Limb (tissue), 2 donors: ENCODE measurements at regions not wholly inside any gene's neighbourhood (a gene's known extent, or its start where the extent isn't known, plus 50 kb on each side); places are given as distances from the start of the nearest gene placed in this dataset.
"Not testable (repeated sequence)": the region's sequence is repeated elsewhere in the genome, so short reads cannot be mapped to it uniquely, and the experiment has no call there.

Experiments
- DNase-seq, 2 donors: peaks; one replicate each; pipeline ENCODE4 v3.0.0-alpha.2; 2016; ENCODE audit errors: extremely low spot score in 2 of 2

- not testable (repeated sequence) for DNase-seq
Observed at GRCh38 chr4:115493770-115494169, 380.4 kb upstream of the NDST4 start.

GRCh38 chr4:115491686-115492085, 378.3 kb upstream of the NDST4 start:
- DNase-seq = no peak

- no peak for DNase-seq
Observed at GRCh38 chr4:115489279-115489678, 375.9 kb upstream of the NDST4 start.

GRCh38 chr4:115485402-115485801, 372.0 kb upstream of the NDST4 start:
- DNase-seq = no peak

- DNase-seq = no peak
Observed at GRCh38 chr4:115484479-115484878, 371.1 kb upstream of the NDST4 start.

- no peak for DNase-seq
Observed at GRCh38 chr4:115470763-115471162, 357.3 kb upstream of the NDST4 start.

GRCh38 chr4:115459301-115459700, 345.9 kb upstream of the NDST4 start:
- DNase-seq = not testable (repeated sequence)

- DNase-seq = no peak
Observed at GRCh38 chr4:115456231-115456630, 342.8 kb upstream of the NDST4 start.

GRCh38 chr4:115454228-115454627, 340.8 kb upstream of the NDST4 start:
- no peak for DNase-seq

GRCh38 chr4:115453416-115453815, 340.0 kb upstream of the NDST4 start:
- no peak for DNase-seq

- not testable (repeated sequence) for DNase-seq
Observed at GRCh38 chr4:115452229-115452628, 338.8 kb upstream of the NDST4 start.

GRCh38 chr4:115437739-115438138, 324.3 kb upstream of the NDST4 start:
- no peak for DNase-seq

- no peak for DNase-seq
Observed at GRCh38 chr4:115433491-115433890, 320.1 kb upstream of the NDST4 start.

GRCh38 chr4:115430024-115430423, 316.6 kb upstream of the NDST4 start:
- no peak for DNase-seq

GRCh38 chr4:115428455-115428854, 315.0 kb upstream of the NDST4 start:
- DNase-seq = no peak

GRCh38 chr4:115424852-115425251, 311.4 kb upstream of the NDST4 start:
- no peak for DNase-seq

- DNase-seq = no peak
Observed at GRCh38 chr4:115418635-115419396, 305.4 kb upstream of the NDST4 start.

GRCh38 chr4:115396034-115396433, 282.6 kb upstream of the NDST4 start:
- DNase-seq = no peak

GRCh38 chr4:115376866-115377265, 263.4 kb upstream of the NDST4 start:
- DNase-seq = no peak

GRCh38 chr4:115374621-115375020, 261.2 kb upstream of the NDST4 start:
- DNase-seq = no peak

GRCh38 chr4:115370490-115370889, 257.1 kb upstream of the NDST4 start:
- no peak for DNase-seq

- no peak for DNase-seq
Observed at GRCh38 chr4:115370012-115370411, 256.6 kb upstream of the NDST4 start.

- no peak for DNase-seq
Observed at GRCh38 chr4:115366390-115366789, 253.0 kb upstream of the NDST4 start.

GRCh38 chr4:115365185-115365584, 251.8 kb upstream of the NDST4 start:
- DNase-seq = peak in 1 of 2 donors; percentile 19
